ENCODE measurements at regions not wholly inside any gene's neighbourhood (a gene's known extent, or its start where the extent isn't known, plus 50 kb on each side); places are given as distances from the start of the nearest gene placed in this dataset.

DNA sequence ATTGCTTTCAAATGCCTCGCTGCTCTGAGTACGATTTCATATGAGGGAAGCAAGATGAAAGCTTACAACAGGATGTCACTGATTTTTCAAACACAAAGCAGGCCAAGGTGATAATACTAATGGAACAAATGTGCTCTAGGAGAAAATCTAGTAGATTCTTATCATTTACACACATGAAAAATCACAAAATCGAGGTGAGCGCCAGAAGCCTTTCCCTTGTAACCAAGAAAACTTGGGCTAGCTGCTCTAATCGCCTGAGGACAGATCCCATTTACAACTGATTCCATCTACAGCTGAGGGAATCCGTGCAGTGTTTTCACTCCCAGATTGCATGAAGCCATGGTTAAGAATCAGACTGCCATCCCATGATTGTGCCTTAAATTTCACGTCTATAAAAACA, 117.5 kb downstream of the TM2D1 start:
- Histone ChIP-seq H3K9ac (no peak overlapping the region), H3K27me3 (ENCODE audit: insufficient read depth, low read depth) (no peaks in the 10 kb centered on the region), H3K79me2 (ENCODE audit: insufficient read depth, low read depth) (no peaks in the 10 kb centered on the region), H3K4me3 (IDR thresholded peaks at IDR 0.05; ENCODE audit: insufficient read depth, low read depth, low read length) (no peak overlapping the region), H3K4me1 (ENCODE audit: low read depth, poor library complexity, severe bottlenecking) (no peaks in the 10 kb centered on the region), H3K36me3 (ENCODE audit: insufficient read depth) (no peaks in the 10 kb centered on the region), H2AFZ (ENCODE audit: low read depth) (no peak overlapping the region), H3K4me2 (no peak overlapping the region), H4K20me1 (ENCODE audit: insufficient read depth) (no peaks in the 10 kb centered on the region), H3K27ac (no peak overlapping the region)
- TF ChIP-seq, protein P1, sequence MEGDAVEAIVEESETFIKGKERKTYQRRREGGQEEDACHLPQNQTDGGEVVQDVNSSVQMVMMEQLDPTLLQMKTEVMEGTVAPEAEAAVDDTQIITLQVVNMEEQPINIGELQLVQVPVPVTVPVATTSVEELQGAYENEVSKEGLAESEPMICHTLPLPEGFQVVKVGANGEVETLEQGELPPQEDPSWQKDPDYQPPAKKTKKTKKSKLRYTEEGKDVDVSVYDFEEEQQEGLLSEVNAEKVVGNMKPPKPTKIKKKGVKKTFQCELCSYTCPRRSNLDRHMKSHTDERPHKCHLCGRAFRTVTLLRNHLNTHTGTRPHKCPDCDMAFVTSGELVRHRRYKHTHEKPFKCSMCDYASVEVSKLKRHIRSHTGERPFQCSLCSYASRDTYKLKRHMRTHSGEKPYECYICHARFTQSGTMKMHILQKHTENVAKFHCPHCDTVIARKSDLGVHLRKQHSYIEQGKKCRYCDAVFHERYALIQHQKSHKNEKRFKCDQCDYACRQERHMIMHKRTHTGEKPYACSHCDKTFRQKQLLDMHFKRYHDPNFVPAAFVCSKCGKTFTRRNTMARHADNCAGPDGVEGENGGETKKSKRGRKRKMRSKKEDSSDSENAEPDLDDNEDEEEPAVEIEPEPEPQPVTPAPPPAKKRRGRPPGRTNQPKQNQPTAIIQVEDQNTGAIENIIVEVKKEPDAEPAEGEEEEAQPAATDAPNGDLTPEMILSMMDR (conservative IDR thresholded peaks at IDR 0.05; ENCODE audit: low read depth, low read length) = no peak

DNA sequence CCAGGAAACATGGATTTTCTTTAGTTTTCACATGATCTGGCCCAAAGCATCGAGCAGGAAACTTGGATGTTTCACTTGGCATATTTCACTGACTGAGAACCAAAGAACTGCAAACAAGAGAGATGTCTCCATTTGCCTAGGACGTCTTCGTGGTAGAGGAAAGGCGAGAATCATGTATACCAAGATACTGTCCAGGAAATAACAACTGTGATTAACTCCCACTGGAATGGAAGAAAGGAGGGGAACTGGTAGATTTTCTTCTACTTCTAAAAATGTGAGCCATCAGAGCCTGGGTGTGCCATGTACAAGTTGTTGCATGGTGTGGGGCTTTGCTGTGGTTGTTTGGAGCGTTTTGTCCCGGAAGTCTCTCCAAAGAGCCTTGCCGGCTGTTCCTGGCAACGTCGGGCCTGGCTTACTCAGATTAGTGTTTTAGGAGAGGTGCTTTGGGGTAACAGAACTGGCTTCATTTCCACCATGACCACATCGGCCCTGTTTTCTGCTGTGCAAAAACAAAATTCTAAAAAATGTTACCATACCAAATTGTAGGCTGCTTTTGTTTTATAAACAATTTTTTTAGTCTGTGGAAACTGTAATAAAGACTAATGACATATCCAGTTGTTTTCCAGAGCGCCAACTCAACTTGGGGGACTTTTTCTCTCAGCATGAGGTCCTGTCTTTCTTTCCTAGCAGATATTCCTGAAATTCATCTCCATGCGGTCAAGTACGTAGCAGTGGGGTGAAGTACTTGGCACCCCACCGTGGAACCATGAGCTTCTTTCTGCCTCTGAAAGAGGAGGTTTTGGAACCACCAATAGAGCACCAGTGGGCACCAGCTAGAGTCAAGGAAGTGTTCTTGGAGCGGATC, 118.3 kb downstream of the TM2D1 start:
- Histone ChIP-seq H3K27ac (no peak overlapping the region), H3K4me3 (IDR thresholded peaks at IDR 0.05; ENCODE audit: insufficient read depth, low read depth, low read length) (no peak overlapping the region), H3K9ac (no peak overlapping the region), H3K27me3 (ENCODE audit: insufficient read depth, low read depth) (no peaks in the 10 kb centered on the region), H3K36me3 (ENCODE audit: insufficient read depth) (no peaks in the 10 kb centered on the region), H3K4me2 (no peak overlapping the region), H4K20me1 (ENCODE audit: insufficient read depth) (no peaks in the 10 kb centered on the region), H2AFZ (ENCODE audit: low read depth) (no peak overlapping the region), H3K4me1 (ENCODE audit: low read depth, poor library complexity, severe bottlenecking) (no peaks in the 10 kb centered on the region), H3K79me2 (ENCODE audit: insufficient read depth, low read depth) (no peaks in the 10 kb centered on the region)
- TF ChIP-seq, protein P1 (conservative IDR thresholded peaks at IDR 0.05; ENCODE audit: low read depth, low read length) = no peak

DNA sequence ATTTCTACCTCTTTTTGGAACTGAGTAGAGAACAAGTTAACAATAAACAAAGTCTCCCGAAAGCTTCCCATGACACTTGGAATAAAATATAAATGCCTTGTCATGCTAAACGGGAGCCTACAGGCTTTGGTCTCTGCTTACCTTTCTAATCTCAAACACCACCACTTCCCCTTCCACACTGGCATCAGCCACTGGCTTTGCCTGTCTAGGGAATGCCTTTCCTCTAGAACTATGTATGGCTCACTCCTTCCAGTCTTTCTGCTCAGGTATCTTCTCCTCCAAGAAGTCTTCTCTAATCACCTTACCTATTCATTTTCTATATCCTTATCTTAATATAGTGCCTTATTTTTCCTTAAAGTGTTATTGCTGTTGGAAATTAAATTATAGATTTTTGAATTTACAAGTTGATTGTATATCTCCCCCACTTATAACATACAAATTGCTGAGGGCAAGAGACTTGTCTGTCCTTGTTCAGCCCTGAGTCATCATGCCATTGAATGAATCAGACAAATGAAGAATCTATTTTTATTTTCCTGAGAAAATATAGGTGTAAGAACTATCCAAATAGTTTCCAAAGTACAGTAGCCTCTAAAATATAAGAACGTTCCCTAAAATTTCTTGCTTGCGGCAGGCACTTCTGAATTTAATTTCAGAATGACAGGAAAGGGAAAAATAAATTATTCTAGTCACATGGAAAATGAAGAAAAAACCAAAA, 119.2 kb downstream of the TM2D1 start:
- H3K4me2 ChIP-seq = no peak overlapping the region

DNA sequence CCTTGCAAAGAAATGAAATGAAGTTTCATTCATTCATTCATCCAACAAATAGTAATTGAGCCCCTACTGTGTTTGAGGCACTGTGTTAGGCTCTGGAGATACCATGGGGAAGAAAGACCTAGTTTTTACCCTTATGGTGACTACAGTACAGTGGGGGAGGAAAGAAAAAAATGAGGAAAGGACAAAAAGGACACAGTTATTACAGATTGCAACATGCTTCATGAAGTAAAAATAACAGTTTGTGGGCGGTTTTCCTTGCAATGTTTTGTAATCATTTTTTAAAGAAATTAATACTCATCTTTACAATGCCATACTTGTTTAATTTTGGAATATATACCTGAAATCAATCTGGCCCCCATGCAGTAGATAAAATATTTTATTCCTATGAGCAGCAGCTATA, 120.3 kb downstream of the TM2D1 start:
- no peaks in the 10 kb centered on the region for H3K36me3 ChIP-seq (ENCODE audit: insufficient read depth)

More for the DNA sequence above, 119.2 kb downstream of the TM2D1 start:
- H3K36me3 ChIP-seq (ENCODE audit: insufficient read depth) = no peaks in the 10 kb centered on the region
- H4K20me1 ChIP-seq (ENCODE audit: insufficient read depth) = no peaks in the 10 kb centered on the region
- H3K27ac ChIP-seq = no peak overlapping the region
- H2AFZ ChIP-seq (ENCODE audit: low read depth) = no peak overlapping the region
- no peak overlapping the region for H3K9ac ChIP-seq
- H3K79me2 ChIP-seq (ENCODE audit: insufficient read depth, low read depth) = no peaks in the 10 kb centered on the region
- H3K4me3 ChIP-seq (IDR thresholded peaks at IDR 0.05; ENCODE audit: insufficient read depth, low read depth, low read length) = no peak overlapping the region
- no peaks in the 10 kb centered on the region for H3K4me1 ChIP-seq (ENCODE audit: low read depth, poor library complexity, severe bottlenecking)
- TF ChIP-seq, protein P1 (conservative IDR thresholded peaks at IDR 0.05; ENCODE audit: low read depth, low read length) = no peak
- no peaks in the 10 kb centered on the region for H3K27me3 ChIP-seq (ENCODE audit: insufficient read depth, low read depth)

More for the DNA sequence above, 120.3 kb downstream of the TM2D1 start:
- no peak overlapping the region for H3K4me2 ChIP-seq
- TF ChIP-seq, protein P1 (conservative IDR thresholded peaks at IDR 0.05; ENCODE audit: low read depth, low read length) = no peak
- H3K79me2 ChIP-seq (ENCODE audit: insufficient read depth, low read depth) = no peaks in the 10 kb centered on the region
- H3K27me3 ChIP-seq (ENCODE audit: insufficient read depth, low read depth) = no peaks in the 10 kb centered on the region
- no peak overlapping the region for H3K27ac ChIP-seq
- H2AFZ ChIP-seq (ENCODE audit: low read depth) = no peak overlapping the region
- H3K4me1 ChIP-seq (ENCODE audit: low read depth, poor library complexity, severe bottlenecking) = no peaks in the 10 kb centered on the region
- no peak overlapping the region for H3K9ac ChIP-seq
- H3K4me3 ChIP-seq (IDR thresholded peaks at IDR 0.05; ENCODE audit: insufficient read depth, low read depth, low read length) = no peak overlapping the region
- no peaks in the 10 kb centered on the region for H4K20me1 ChIP-seq (ENCODE audit: insufficient read depth)

All from KMS-11 (cell line).